Activated gamma-delta T cell treated with Interleukin-2 at 50 U/mL for 16 hours (primary cell): ENCODE measurements at regions not wholly inside any gene's neighbourhood (a gene's known extent, or its start where the extent isn't known, plus 50 kb on each side); places are given as distances from the start of the nearest gene placed in this dataset.

Experiments used
- DNase-seq: peaks from one replicate; pipeline ENCODE4 v3.0.0-alpha.2; 2020

DNA sequence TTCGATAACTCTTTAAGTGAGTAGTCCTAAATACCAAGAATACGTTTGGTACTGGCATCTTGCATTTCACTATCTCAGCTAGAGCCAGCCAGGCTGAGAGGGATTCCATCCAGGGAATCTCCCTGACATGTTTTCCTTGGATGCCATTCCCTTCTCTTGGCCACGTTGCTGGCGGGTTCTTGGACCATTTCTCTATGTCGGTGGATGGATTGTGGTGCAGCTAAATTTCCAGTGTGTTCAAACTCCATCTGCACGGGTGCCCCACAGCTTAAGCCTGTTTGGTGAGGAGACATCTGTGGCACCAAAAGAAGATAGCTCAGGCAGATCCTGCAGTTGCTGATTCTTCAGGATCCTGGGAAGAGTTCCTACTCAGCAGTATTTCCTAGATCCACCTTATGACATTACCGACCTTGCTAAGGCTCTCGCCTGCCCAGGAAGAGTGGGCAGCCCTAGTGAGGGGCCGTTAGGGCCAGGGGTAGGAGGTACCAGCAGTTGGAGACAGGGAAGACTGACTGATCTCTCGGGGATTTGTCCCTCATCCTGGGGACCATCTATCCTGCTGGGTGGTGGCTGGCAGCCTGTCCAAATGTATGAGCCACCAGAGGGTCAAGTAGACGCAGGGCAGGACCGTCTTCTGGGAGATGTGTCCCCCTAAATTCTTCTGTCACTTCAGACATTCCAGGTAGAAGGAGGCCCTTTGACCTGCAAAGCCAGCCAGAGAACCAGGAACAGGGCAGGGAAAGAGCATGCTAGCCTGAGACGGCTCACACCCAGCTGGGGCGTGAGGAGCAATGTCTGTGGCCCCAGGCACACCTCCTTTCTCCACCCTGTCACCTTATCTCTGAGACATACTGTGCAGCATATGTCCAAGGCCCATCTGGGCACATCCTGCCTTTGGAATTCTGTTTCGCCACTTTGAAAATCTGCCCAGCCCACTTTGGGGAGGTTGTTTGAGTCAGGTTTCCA lies 72.6 kb upstream of the CAPRIN2 start:
- DNase-seq = no peak

DNA sequence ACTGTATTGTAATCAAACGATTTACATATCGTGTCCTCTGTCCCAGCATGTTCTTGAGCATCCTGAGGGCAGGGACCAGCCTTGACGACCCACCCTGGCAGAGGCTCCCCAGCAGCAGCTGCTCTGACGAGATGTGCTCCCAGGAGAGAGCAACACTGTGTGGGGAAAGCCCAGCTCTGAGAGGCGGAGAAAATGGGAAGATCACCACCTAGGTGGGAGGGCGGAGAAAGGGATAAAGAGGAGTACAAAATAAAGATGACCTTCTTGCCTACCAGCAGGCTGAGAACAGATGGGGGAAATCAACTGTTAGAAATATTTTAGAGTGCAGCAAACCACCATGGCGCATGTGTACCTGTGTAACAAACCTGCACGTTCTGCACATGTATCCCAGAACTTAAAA lies 71.5 kb upstream of the CAPRIN2 start:
- DNase-seq = no peak

DNA sequence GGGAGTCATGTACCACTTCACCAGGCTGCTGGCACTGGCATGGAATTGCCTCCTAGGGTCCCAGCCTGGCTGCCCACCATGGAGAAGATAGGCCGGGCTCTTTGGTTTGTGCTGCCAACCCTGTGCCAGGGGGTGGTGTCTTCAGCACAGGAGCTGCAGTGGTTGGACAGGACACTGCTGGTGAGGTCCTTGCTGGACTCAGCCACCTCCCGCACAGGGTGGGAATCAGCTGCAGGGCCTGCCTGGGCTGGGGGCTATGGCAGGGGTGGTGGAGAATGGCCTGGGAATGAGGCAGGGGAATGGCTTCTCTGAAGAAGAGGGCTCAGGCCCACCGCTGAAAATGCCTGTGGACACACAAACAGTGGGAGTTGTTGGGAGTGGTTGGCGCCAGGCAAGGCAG lies 70.6 kb upstream of the CAPRIN2 start:
- no peak for DNase-seq

DNA sequence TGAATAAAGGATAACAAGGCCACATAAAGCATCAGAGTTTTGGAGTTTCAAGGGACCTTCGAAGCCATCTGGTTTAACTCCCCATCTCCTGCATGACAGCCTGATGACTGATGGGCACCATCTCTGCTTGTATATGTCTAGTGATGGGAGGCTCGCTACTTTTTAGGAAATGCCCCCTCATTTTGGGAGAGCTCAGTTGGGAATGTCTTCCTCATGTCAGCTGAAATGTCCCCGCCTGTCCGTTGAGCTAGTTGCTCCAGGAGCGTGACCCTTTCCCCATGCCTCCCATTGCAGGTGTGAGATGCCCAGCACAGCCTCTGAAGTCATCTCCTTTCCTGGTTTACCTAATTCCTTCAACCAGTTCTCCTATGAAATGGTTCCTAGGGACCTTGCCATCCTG lies 69.6 kb upstream of the CAPRIN2 start:
- DNase-seq = no peak

DNA sequence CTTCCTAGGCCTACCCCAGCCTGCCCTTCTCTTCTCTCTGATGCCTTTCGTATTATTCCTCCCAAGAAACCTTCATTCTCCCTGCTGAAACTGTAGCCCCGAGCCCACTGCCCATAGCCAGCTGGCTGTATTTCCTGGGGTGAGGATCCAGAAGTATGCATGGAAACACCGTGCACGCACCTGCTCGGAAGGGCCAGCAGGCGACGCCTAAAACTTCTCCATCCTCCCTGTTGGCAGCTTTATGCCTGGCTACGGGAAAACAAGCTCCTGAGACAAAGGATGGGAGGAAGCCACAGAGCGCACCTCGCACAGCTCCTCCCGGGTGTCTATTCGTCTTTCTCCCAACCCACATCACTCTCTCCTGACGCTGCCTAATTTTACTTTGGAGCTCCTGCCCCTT lies 69.0 kb upstream of the CAPRIN2 start:
- DNase-seq = no peak

DNA sequence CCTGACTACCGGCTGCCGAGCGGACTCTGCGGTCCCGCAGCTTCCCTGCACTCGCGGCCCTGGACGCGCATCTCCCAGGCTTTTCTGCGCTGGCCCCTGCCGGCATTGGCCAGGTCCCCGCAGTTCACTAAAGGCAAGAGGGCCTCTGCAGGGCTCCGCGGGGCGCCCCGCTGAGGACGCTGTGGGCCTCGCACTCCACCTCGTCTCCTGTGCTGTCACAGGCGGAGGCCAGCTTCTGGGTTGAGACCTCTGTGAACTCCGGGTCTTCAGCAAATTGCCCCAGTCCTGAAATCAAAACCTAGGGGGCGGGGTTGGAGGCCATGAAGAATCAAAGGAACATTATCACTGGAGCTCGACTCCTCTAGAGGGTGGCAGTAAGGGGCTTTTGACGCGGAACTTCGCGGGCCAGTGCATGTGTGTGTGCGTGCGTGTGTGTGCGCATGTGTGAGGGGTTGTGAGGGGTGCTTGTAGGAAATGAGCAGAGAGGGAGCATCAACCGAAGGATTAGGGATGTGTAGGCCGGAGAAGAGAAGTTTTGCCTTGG lies 68.5 kb upstream of the CAPRIN2 start:
- peak; percentile 44 for DNase-seq

DNA sequence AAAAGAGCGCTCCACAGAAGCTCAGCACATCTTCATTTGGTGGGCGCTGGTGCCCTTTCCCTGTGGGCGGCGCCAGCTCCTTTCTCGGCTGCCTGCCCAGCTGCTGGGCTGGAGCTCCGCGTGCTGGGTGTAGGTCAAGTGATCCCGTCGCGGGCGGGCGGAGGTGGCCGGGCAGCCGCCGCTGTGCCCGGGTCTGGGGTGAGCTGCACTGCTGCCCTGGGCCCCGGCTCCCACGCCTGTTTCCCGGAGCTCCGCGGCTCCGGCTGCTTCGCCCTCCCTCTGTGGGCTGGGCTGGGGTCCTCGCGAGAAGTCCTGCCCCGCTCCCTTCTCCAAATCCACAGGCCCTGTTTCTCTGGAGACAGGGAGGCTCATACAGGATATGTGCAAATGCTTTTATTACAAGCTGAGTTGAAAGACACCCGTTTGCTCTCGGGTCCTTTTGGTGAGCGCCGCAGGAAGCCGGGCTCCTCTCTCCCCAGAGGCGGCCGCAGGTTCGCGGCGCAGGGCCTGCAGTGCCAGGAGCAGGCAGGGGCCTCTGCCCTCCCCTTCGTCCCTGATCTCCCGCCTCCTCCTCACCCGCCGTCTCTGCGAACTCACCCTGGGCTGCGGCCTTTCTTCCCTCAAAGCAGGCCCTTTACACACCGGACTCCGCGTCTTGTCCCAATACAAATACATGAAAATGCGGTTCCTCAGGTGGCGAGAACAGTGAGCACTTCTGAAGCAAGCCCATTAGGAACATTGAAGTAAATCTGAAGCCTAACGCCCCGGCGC lies 67.8 kb upstream of the CAPRIN2 start:
- DNase-seq = peak; percentile 17

DNA sequence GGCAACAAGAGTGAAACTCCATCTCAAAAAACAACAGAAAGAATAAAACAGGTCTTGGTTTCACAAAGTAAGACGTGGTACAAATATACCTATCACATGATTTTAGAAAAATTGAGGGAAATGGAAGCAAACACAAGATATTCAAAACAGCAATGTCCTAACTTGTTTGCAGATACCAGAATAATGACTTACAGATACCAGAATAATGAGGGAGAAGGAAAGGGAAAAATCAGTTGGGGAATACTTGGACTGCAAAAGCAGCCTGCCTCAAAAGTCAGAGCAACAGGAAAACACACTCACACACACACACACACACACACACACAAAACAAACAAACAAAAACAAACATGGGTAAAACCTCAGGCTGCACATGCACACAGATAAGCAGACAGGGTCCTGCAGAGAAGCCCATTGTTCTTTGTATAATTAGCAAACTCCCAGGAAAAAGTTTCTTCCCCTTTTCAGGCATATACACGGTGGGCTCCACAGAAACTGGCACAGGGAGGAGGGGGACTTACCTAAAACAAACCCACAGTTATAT lies 65.7 kb upstream of the CAPRIN2 start:
- DNase-seq = no peak

DNA sequence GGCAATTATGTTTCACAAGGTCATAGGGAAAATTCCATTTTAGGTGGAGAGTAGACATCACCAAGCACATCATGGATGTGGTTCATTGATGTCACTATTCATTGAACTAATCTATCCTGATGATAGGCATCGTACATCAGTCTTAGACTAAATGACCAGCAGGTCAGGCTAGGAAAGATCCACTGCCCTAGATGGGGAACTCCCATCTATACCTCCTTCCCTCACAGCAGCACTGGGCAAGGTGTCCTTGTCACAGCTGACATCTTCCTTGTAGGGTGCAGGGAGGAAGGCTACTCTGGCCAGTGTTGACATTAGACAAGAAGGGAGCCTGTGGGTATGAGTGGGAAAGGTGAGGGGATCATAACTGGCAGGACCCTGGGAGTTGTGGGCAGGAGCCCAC lies 63.8 kb upstream of the CAPRIN2 start:
- DNase-seq = no peak

DNA sequence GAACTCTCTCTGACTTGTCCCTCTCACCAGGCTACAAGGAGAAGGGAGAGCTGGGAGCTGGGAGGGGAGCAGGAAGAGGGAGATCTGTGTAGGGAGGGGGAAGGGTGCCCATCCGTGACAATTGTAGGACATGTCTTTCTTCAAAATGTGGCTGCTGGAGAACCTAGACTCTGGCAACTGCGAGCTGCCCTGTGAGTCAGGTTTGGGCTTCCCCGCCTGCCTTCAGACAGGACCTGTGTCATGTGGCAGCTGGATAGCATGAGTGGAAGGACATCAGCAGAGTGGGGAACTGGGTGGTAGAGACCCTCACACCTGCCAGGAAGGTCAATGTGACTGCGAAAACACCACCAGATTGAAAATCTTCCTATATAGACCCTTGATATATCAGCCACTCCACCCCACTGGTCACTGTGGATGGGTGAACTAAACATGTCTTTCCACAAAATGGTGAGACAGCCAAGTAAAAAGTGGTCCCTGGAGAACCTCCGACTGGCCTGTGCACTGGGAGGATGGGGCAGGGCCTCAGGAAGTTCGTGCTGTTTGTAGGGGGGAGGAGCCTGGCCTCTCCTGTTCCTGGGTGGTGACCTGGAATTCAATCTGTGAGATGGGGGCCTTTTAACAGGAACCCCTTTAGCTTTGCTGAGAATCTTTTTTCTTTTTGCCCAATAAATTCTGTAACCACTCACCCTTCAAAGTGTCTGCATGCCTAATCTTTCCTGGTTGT lies 62.2 kb upstream of the CAPRIN2 start:
- no peak for DNase-seq

DNA sequence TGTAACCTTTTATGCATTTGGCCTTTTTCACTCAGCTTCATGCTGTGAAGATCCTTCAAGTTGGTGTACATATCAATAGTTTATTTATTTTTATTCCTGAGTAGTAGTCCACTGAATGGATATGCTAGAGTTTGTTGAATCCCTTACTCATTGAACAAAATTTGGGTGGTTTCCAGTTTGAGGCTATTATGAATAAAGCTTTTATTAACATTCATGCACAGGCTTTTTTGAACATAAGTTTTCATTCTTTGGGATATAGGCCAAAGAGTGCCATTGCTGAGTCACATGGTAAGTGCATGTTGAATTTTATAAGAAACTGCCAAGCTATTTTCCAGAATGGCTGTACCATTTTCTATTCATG lies 59.5 kb upstream of the CAPRIN2 start:
- no peak for DNase-seq

DNA sequence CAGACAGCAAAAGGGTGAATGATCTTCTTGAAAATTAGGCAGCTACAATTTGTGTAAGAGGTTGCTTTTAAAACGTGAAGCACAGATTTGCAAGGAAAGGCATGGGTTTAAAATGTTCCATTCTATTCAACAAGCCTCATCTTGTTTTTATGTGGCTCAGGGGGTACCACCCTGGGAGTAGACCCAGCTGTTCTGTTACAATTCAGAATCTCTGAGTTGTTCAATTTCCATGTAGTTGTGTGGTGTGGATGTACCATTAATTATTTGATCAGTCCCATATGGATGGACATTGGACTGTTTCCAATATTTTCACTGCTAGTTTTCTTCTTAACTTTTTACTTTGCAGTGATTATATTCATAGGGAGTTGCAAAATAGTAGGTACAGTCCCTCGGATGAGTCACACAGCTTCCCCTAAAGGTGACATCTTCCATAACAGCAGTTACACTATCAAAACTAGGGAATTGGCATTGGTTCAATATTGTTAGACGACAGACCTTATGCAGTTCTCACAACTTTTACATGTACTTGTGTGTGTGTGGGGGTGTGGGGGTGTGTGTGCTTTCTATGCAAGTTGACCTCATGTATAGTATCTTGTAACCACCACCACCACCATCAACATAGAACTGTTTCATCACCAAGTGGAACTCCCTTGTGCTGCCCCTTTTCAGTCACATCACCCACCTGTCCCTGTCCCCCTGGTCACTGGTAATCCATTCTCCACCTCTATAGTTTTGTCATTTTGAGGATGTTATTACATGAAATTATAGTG lies 59.0 kb upstream of the CAPRIN2 start:
- DNase-seq = no peak

DNA sequence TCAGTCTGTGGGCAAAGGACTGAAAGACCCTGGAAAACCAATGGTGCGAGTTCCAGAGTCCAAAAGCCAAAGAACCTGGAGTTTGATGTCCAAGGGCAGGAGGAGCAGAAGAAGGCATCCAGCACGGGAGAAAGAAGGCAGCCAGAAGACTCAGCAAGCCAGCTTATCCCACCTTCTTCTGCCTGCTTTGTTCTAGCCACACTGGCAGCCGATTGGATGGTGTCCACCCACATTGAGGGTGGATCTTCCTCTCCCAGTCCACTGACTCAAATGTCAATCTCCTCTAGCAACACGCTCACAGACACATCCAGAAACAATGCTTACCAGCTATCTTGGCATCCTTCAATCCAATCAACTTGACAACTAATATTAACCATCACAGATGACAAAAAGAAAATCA lies 57.2 kb upstream of the CAPRIN2 start:
- DNase-seq = no peak

DNA sequence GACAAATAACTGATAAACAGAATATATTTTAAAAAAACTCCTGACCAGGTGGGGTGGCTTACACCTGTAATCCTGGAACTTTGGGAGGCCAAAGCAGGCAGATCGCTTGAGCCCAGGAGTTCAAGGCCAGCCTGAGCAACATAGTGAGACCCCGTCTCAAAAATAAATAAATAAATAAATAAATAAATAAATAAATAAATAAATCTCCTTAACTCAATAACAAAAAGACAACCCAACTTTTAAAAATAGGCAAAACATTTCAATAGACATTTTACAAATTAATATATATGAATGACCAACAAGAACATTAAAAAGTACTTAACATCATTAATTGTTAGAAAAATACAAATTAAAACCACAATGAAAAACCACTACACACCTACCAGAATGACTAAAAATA lies 56.2 kb upstream of the CAPRIN2 start:
- no peak for DNase-seq

DNA sequence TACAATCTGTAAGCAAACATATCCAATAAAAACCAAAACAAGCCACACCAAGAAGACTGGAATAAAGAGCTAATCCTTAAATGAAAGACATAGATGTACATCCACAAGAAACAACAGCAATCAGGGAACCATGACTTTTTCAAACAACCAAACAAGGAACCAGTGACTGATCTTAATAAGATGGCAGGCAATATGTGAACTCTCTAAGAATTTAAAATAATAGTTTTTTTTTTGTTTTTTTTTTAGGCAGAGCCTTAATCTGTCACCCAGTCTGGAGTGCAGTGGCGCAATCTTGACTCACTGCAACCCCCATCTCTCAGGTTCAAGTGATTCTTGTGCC lies 52.9 kb upstream of the CAPRIN2 start:
- no peak for DNase-seq

DNA sequence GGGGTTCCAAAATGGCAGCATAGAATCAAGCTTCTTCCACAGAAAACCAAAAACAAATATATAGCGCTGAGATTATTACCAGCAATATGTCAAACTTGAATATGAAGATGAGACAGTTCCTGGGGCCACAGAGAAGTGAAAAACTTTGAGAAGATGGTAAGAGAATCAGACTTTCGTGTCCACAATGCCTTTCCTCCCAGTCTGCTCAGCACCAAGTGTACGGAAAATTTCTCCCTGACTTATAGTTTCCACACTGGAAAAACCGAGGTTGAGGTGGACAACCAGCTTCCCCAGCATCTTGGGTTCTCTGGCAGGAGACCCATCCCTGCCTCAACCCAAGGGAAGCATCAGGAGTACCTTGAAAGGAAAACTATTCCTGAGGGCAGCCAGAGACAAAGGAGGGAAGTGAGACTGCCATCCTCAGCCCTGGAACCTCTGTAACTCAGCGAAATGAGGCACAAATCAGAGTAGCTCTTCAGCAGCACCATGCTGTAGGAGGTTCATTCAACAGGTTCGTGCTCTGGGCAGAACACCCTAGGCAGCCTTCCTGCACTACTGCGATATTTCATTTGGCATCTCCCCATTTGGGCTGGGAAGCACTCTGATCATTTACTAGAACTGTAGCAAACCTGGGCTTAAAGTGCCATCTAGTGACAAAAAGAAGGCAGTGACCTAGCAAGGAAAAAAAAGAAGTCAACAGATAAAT lies 52.4 kb upstream of the CAPRIN2 start:
- peak; percentile 10 for DNase-seq

DNA sequence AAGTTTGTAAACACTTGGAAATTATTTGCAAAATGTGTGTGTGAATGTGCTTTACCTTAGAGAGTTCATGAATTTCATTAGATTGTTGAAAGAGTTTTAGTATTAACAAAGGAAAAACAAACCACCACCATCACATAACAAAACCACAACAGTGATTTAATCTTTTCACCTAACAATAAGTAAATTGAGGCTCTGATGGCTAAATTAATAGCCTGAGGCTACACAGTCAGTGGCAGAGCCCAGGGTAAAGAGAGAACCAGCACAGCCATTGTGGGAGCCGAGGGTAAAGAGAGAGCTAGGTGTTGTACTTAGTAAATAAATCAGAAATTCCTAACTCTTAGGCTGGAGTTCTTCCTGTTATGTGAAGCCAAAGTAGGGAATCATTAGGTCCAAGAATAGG lies 51.2 kb upstream of the CAPRIN2 start:
- no peak for DNase-seq
